ENCODE measurements at regions not wholly inside any gene's neighbourhood (a gene's known extent, or its start where the extent isn't known, plus 50 kb on each side); places are given as distances from the start of the nearest gene placed in this dataset.

- in situ Hi-C loops (cut with HindIII; ENCODE audit: extremely low pct_ligation_motif_present, low pct_unique_long_range_greater_than_20kb) = no loop called here
- ChIA-PET POLR2A (no interaction called here), CTCF (ENCODE audit: low intra/inter-chr PET ratio, low total read pairs) (no interaction called here)
- H3K4me1 ChIP-seq (ENCODE audit: insufficient read depth, low read length) = no peaks in the 10 kb centered on the region
- H3K4me3 ChIP-seq (replicated peaks in 1 of 3; ENCODE audit: insufficient read depth in 1 of 3, low read depth in 2 of 3, low read length in 3 of 3) = no peak overlapping the region
- no peaks in the 10 kb centered on the region for H3K79me2 ChIP-seq (ENCODE audit: insufficient read depth, low read length)
- no peaks in the 10 kb centered on the region for H3K27me3 ChIP-seq (ENCODE audit: control insufficient read depth in 1 of 2, insufficient read depth in 2 of 2, low read length in 2 of 2)
- H3K4me2 ChIP-seq (ENCODE audit: low read depth, low read length) = no peak overlapping the region
- FAIRE-seq (no peak), DNase-seq (ENCODE audit: low spot score) (no peak), ATAC-seq (no peak)
- H4K20me1 ChIP-seq (ENCODE audit: insufficient read depth, low read length) = no peaks in the 10 kb centered on the region
- no peak overlapping the region for H3K27ac ChIP-seq (ENCODE audit: extremely low read length, insufficient read depth, low read length)
- H3K9me3 ChIP-seq (ENCODE audit: low read length) = no peaks in the 10 kb centered on the region
- no peak for TF ChIP-seq ZNF777 (CRISPR knock-in tag; IDR thresholded peaks at IDR 0.05)
- TF ChIP-seq POLR2AphosphoS2 (IDR thresholded peaks at IDR 0.05; ENCODE audit: low read depth, low read length) = no peak
- TF ChIP-seq RFX5 (IDR thresholded peaks at IDR 0.05; ENCODE audit: low read depth, low read length) = no peak
- no peak for TF ChIP-seq ONECUT2 (CRISPR knock-in tag; IDR thresholded peaks at IDR 0.05)
- TF ChIP-seq ZBTB33 (CRISPR knock-in tag; IDR thresholded peaks at IDR 0.05) = no peak
- no peak for TF ChIP-seq FUBP1 (CRISPR knock-in tag; IDR thresholded peaks at IDR 0.05; ENCODE audit: borderline replicate concordance)
- no peak for TF ChIP-seq NR0B2 (CRISPR knock-in tag; IDR thresholded peaks at IDR 0.05)
- TF ChIP-seq ZNF281 (CRISPR knock-in tag; IDR thresholded peaks at IDR 0.05; ENCODE audit: borderline replicate concordance) = no peak
- TF ChIP-seq HDAC1 (CRISPR knock-in tag; IDR thresholded peaks at IDR 0.05) = no peak
- H2AFZ ChIP-seq (ENCODE audit: low read length) = no peak overlapping the region
- WGBS (ENCODE audit: low lambda C conversion rate) = 85% methylated on average over 3 of the region's 3 CpGs
- no peaks in the 10 kb centered on the region for H3K36me3 ChIP-seq (replicated peaks in 1 of 2; ENCODE audit: control insufficient read depth in 1 of 2, insufficient read depth in 2 of 2, low read length in 2 of 2)
- BruUV-seq (replicated peaks) = no TSS peak
- intact Hi-C loops (cut with micrococcal nuclease; ENCODE audit: unreplicated experiment) = no loop called here
- H3K9ac ChIP-seq (ENCODE audit: insufficient read depth, low read depth, low read length) = no peak overlapping the region
Observed at GRCh38 chr10:61153771-61154170, 209.8 kb upstream of the RHOBTB1 start.
